ENCODE measurements at regions not wholly inside any gene's neighbourhood (a gene's known extent, or its start where the extent isn't known, plus 50 kb on each side); places are given as distances from the start of the nearest gene placed in this dataset.

GRCh38 chr4:44086753-44087152 is 361.9 kb downstream of the KCTD8 start:
- Histone ChIP-seq H3K27me3 (ENCODE audit: insufficient read depth) (no peaks in the 10 kb centered on the region), H3K36me3 (ENCODE audit: insufficient read depth) (no peaks in the 10 kb centered on the region; the same call in 1 of the 2 replicates), H3F3A (replicated peaks; ENCODE audit: low read depth) (no peaks in the 10 kb centered on the region), H3K79me2 (replicated peaks; ENCODE audit: insufficient read depth) (no peaks in the 10 kb centered on the region), H3K4me2 (no peak overlapping the region), H3K9me2 (ENCODE audit: insufficient read depth) (no peaks in the 10 kb centered on the region; the same call in 1 of the 2 replicates), H2AFZ (no peak overlapping the region), H3K27ac (ENCODE audit: low read depth) (no peak overlapping the region), H4K20me1 (replicated peaks; ENCODE audit: insufficient read depth) (no peaks in the 10 kb centered on the region), H3K4me3 (no peak overlapping the region), H3K4me1 (ENCODE audit: insufficient read depth) (no peaks in the 10 kb centered on the region)
- no peak for ATAC-seq
- H3K27me3 Mint-ChIP-seq (ENCODE audit: insufficient read depth, low read depth, poor library complexity) = no peaks in the 10 kb centered on the region
- TF ChIP-seq CREB1 (CRISPR knock-in tag; IDR thresholded peaks at IDR 0.05; ENCODE audit: low read depth) (no peak), ZNF331 (CRISPR knock-in tag; IDR thresholded peaks at IDR 0.05; ENCODE audit: low read depth) (no peak), NANOG (IDR thresholded peaks at IDR 0.05; ENCODE audit: borderline replicate concordance) (no peak), EZH2 (IDR thresholded peaks at IDR 0.05; ENCODE audit: low read depth, unreplicated experiment) (no peak), JUNB (IDR thresholded peaks at IDR 0.05; ENCODE audit: unreplicated experiment) (no peak), CTCF (conservative IDR thresholded peaks at IDR 0.05; ENCODE audit: low read depth in 2 of 2) (no peak), POLR2AphosphoS5 (IDR thresholded peaks at IDR 0.05; ENCODE audit: low read depth) (no peak), EZH2phosphoT487 (IDR thresholded peaks at IDR 0.05; ENCODE audit: unreplicated experiment) (no peak), ZNF114 (CRISPR knock-in tag; IDR thresholded peaks at IDR 0.05) (no peak), STAT1 (IDR thresholded peaks at IDR 0.05; ENCODE audit: unreplicated experiment) (no peak)
- TF ChIP-seq, protein P1, sequence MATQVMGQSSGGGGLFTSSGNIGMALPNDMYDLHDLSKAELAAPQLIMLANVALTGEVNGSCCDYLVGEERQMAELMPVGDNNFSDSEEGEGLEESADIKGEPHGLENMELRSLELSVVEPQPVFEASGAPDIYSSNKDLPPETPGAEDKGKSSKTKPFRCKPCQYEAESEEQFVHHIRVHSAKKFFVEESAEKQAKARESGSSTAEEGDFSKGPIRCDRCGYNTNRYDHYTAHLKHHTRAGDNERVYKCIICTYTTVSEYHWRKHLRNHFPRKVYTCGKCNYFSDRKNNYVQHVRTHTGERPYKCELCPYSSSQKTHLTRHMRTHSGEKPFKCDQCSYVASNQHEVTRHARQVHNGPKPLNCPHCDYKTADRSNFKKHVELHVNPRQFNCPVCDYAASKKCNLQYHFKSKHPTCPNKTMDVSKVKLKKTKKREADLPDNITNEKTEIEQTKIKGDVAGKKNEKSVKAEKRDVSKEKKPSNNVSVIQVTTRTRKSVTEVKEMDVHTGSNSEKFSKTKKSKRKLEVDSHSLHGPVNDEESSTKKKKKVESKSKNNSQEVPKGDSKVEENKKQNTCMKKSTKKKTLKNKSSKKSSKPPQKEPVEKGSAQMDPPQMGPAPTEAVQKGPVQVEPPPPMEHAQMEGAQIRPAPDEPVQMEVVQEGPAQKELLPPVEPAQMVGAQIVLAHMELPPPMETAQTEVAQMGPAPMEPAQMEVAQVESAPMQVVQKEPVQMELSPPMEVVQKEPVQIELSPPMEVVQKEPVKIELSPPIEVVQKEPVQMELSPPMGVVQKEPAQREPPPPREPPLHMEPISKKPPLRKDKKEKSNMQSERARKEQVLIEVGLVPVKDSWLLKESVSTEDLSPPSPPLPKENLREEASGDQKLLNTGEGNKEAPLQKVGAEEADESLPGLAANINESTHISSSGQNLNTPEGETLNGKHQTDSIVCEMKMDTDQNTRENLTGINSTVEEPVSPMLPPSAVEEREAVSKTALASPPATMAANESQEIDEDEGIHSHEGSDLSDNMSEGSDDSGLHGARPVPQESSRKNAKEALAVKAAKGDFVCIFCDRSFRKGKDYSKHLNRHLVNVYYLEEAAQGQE (IDR thresholded peaks at IDR 0.05; ENCODE audit: unreplicated experiment) = no peak
- TF ChIP-seq, protein P2, sequence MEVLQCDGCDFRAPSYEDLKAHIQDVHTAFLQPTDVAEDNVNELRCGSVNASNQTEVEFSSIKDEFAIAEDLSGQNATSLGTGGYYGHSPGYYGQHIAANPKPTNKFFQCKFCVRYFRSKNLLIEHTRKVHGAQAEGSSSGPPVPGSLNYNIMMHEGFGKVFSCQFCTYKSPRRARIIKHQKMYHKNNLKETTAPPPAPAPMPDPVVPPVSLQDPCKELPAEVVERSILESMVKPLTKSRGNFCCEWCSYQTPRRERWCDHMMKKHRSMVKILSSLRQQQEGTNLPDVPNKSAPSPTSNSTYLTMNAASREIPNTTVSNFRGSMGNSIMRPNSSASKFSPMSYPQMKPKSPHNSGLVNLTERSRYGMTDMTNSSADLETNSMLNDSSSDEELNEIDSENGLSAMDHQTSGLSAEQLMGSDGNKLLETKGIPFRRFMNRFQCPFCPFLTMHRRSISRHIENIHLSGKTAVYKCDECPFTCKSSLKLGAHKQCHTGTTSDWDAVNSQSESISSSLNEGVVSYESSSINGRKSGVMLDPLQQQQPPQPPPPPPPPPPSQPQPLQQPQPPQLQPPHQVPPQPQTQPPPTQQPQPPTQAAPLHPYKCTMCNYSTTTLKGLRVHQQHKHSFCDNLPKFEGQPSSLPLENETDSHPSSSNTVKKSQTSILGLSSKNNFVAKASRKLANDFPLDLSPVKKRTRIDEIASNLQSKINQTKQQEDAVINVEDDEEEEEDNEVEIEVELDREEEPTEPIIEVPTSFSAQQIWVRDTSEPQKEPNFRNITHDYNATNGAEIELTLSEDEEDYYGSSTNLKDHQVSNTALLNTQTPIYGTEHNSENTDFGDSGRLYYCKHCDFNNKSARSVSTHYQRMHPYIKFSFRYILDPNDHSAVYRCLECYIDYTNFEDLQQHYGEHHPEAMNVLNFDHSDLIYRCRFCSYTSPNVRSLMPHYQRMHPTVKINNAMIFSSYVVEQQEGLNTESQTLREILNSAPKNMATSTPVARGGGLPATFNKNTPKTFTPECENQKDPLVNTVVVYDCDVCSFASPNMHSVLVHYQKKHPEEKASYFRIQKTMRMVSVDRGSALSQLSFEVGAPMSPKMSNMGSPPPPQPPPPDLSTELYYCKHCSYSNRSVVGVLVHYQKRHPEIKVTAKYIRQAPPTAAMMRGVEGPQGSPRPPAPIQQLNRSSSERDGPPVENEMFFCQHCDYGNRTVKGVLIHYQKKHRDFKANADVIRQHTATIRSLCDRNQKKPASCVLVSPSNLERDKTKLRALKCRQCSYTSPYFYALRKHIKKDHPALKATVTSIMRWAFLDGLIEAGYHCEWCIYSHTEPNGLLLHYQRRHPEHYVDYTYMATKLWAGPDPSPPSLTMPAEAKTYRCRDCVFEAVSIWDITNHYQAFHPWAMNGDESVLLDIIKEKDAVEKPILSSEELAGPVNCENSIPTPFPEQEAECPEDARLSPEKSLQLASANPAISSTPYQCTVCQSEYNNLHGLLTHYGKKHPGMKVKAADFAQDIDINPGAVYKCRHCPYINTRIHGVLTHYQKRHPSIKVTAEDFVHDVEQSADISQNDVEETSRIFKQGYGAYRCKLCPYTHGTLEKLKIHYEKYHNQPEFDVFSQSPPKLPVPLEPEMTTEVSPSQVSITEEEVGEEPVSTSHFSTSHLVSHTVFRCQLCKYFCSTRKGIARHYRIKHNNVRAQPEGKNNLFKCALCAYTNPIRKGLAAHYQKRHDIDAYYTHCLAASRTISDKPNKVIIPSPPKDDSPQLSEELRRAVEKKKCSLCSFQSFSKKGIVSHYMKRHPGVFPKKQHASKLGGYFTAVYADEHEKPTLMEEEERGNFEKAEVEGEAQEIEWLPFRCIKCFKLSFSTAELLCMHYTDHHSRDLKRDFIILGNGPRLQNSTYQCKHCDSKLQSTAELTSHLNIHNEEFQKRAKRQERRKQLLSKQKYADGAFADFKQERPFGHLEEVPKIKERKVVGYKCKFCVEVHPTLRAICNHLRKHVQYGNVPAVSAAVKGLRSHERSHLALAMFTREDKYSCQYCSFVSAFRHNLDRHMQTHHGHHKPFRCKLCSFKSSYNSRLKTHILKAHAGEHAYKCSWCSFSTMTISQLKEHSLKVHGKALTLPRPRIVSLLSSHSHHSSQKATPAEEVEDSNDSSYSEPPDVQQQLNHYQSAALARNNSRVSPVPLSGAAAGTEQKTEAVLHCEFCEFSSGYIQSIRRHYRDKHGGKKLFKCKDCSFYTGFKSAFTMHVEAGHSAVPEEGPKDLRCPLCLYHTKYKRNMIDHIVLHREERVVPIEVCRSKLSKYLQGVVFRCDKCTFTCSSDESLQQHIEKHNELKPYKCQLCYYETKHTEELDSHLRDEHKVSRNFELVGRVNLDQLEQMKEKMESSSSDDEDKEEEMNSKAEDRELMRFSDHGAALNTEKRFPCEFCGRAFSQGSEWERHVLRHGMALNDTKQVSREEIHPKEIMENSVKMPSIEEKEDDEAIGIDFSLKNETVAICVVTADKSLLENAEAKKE (CRISPR knock-in tag; IDR thresholded peaks at IDR 0.05) = no peak
- TF ChIP-seq, protein P3, sequence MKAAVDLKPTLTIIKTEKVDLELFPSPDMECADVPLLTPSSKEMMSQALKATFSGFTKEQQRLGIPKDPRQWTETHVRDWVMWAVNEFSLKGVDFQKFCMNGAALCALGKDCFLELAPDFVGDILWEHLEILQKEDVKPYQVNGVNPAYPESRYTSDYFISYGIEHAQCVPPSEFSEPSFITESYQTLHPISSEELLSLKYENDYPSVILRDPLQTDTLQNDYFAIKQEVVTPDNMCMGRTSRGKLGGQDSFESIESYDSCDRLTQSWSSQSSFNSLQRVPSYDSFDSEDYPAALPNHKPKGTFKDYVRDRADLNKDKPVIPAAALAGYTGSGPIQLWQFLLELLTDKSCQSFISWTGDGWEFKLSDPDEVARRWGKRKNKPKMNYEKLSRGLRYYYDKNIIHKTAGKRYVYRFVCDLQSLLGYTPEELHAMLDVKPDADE (IDR thresholded peaks at IDR 0.05) = no peak
- DNase-seq (ENCODE audit: low spot score) = no peak
- H3K27ac Mint-ChIP-seq = no peak overlapping the region
- peaks cover 6% of the 10 kb centered on the region for H3K36me3 Mint-ChIP-seq (ENCODE audit: low read depth)
- no peaks in the 10 kb centered on the region for H3K4me1 Mint-ChIP-seq
- peaks cover 10% of the 10 kb centered on the region for H3K9me3 Mint-ChIP-seq
- no peak overlapping the region for H3K4me3 Mint-ChIP-seq

All from GM23338 (cell line).